HFF-Myc (cell line): ENCODE measurements at regions not wholly inside any gene's neighbourhood (a gene's known extent, or its start where the extent isn't known, plus 50 kb on each side); places are given as distances from the start of the nearest gene placed in this dataset.

Experiments used
- DNase-seq: peaks from one replicate; pipeline ENCODE4 v3.0.0-alpha.2; 2011; ENCODE audit warnings: low read depth; ENCODE audit errors: extremely low read depth
- H3K4me3 ChIP-seq: replicated peaks from 2 replicates; pipeline ENCODE4 v1.5.1; 2011; ENCODE audit warnings: low read depth, mild to moderate bottlenecking, control low read depth, low read length
- TF ChIP-seq, protein P1 (sequence below): IDR thresholded peaks from 2 replicates; pipeline ENCODE4 v1.5.1; 2012; ENCODE audit warnings: mild to moderate bottlenecking, low read depth, low read length, control low read depth; ENCODE audit errors: missing control alignments

DNA sequence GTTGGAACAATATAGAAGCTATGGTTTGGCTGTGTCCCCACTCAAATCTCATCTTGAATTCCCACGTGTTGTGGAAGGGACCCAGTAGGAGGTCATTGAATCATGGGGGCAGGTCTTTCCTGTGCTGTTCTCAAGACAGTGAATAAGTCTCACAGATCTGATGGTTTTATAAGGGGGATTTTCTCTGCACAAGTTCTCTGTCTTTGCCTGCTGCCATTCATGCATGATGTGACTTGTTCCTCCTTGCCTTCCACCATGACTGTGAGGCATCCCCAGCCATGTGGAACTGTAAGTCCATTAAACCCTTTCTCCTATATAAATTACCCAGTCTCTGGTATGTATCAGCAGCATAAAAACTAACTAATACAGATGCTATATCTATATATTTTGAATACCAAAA, 135.2 kb upstream of the EDNRA start:
- no peak overlapping the region for H3K4me3 ChIP-seq
- TF ChIP-seq, protein P1, sequence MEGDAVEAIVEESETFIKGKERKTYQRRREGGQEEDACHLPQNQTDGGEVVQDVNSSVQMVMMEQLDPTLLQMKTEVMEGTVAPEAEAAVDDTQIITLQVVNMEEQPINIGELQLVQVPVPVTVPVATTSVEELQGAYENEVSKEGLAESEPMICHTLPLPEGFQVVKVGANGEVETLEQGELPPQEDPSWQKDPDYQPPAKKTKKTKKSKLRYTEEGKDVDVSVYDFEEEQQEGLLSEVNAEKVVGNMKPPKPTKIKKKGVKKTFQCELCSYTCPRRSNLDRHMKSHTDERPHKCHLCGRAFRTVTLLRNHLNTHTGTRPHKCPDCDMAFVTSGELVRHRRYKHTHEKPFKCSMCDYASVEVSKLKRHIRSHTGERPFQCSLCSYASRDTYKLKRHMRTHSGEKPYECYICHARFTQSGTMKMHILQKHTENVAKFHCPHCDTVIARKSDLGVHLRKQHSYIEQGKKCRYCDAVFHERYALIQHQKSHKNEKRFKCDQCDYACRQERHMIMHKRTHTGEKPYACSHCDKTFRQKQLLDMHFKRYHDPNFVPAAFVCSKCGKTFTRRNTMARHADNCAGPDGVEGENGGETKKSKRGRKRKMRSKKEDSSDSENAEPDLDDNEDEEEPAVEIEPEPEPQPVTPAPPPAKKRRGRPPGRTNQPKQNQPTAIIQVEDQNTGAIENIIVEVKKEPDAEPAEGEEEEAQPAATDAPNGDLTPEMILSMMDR, result no peak
- no peak for DNase-seq

GRCh38 chr4:147347217-147347616, 133.7 kb upstream of the EDNRA start:
- TF ChIP-seq, protein P1, result no peak
- DNase-seq, result no peak
- no peak overlapping the region for H3K4me3 ChIP-seq

DNA sequence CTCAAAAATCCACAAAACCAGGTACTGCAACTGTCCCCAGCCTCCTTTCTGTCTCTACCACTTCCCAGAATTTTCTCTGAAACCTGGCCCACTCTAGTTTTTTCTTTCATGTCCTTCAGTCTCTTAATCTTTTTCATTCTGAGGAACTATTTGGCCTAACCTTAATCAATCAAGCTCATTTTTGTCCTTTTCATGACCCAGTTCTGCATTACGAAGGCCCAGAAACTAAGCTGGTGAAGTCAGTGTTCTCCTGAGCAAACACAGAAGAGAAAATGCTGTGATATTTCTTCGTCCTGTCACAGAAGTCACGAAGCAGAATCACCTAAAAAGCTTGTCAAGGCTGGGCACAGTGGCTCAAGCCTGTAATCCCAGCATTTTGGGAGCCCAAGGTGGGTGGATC, 131.7 kb upstream of the EDNRA start:
- no peak for DNase-seq
- TF ChIP-seq, protein P1, result no peak
- H3K4me3 ChIP-seq, result no peak overlapping the region

- TF ChIP-seq, protein P1, result no peak
- DNase-seq, result no peak
- no peak overlapping the region for H3K4me3 ChIP-seq
These were observed 129.7 kb upstream of the EDNRA start for GRCh38 chr4:147351083-147351787.

GRCh38 chr4:147354237-147354636, 126.7 kb upstream of the EDNRA start:
- H3K4me3 ChIP-seq, result no peak overlapping the region
- TF ChIP-seq, protein P1, result no peak
- no peak for DNase-seq

- no peak for DNase-seq
- no peak overlapping the region for H3K4me3 ChIP-seq
- TF ChIP-seq, protein P1, result no peak
These were observed 125.8 kb upstream of the EDNRA start for GRCh38 chr4:147355032-147355656.
